ENCODE measurements at regions not wholly inside any gene's neighbourhood (a gene's known extent, or its start where the extent isn't known, plus 50 kb on each side); places are given as distances from the start of the nearest gene placed in this dataset.
"Not testable (repeated sequence)": the region's sequence is repeated elsewhere in the genome, so short reads cannot be mapped to it uniquely, and the experiment has no call there.

- DNase-seq (ENCODE audit: low spot score) = no peak
- no peaks in the 10 kb centered on the region for H3K36me3 Mint-ChIP-seq (ENCODE audit: low read depth)
Observed at GRCh38 chr12:20154052-20154451, 214.3 kb upstream of the PDE3A start.

GRCh38 chr12:20155374-20155773, 213.0 kb upstream of the PDE3A start:
- H3K4me3 Mint-ChIP-seq (ENCODE audit: unreplicated experiment) = no peak overlapping the region
- no peaks in the 10 kb centered on the region for H3K36me3 Mint-ChIP-seq (ENCODE audit: low read depth)
- no peaks in the 10 kb centered on the region for H3K4me1 Mint-ChIP-seq (ENCODE audit: low read depth)
- no peak overlapping the region for H3K27ac Mint-ChIP-seq (ENCODE audit: unreplicated experiment)
- H3K27me3 Mint-ChIP-seq (ENCODE audit: low read depth) = no peaks in the 10 kb centered on the region
- no peak for TF ChIP-seq CTCF (IDR thresholded peaks at IDR 0.05)
- no peak for DNase-seq (ENCODE audit: low spot score)
- peaks cover 3% of the 10 kb centered on the region for H3K9me3 Mint-ChIP-seq (ENCODE audit: low read depth)

More at GRCh38 chr12:20154052-20154451, 214.3 kb upstream of the PDE3A start:
- H3K9me3 Mint-ChIP-seq (ENCODE audit: low read depth) = no peaks in the 10 kb centered on the region
- H3K27me3 Mint-ChIP-seq (ENCODE audit: low read depth) = no peaks in the 10 kb centered on the region
- no peak overlapping the region for H3K4me3 Mint-ChIP-seq (ENCODE audit: unreplicated experiment)
- no peaks in the 10 kb centered on the region for H3K4me1 Mint-ChIP-seq (ENCODE audit: low read depth)
- TF ChIP-seq CTCF (IDR thresholded peaks at IDR 0.05) = no peak
- no peak overlapping the region for H3K27ac Mint-ChIP-seq (ENCODE audit: unreplicated experiment)

GRCh38 chr12:20160899-20161298, 207.4 kb upstream of the PDE3A start:
- not testable (repeated sequence) for DNase-seq (ENCODE audit: low spot score); H3K36me3 Mint-ChIP-seq (ENCODE audit: low read depth); H3K9me3 Mint-ChIP-seq (ENCODE audit: low read depth); H3K27ac Mint-ChIP-seq (ENCODE audit: unreplicated experiment); H3K4me1 Mint-ChIP-seq (ENCODE audit: low read depth); H3K4me3 Mint-ChIP-seq (ENCODE audit: unreplicated experiment); H3K27me3 Mint-ChIP-seq (ENCODE audit: low read depth)

GRCh38 chr12:20174528-20175175, 193.7 kb upstream of the PDE3A start:
- no peak for DNase-seq (ENCODE audit: low spot score)
- Mint-ChIP-seq H3K4me3 (ENCODE audit: unreplicated experiment) (no peak overlapping the region), H3K9me3 (ENCODE audit: low read depth) (peaks cover 10% of the 10 kb centered on the region), H3K27me3 (ENCODE audit: low read depth) (no peaks in the 10 kb centered on the region), H3K36me3 (ENCODE audit: low read depth) (peaks cover 2% of the 10 kb centered on the region), H3K27ac (ENCODE audit: unreplicated experiment) (no peak overlapping the region), H3K4me1 (ENCODE audit: low read depth) (no peaks in the 10 kb centered on the region)
- no peak for TF ChIP-seq CTCF (IDR thresholded peaks at IDR 0.05)

GRCh38 chr12:20175704-20176388, 192.5 kb upstream of the PDE3A start:
- Mint-ChIP-seq H3K4me1 (ENCODE audit: low read depth) (no peaks in the 10 kb centered on the region), H3K27me3 (ENCODE audit: low read depth) (no peaks in the 10 kb centered on the region), H3K4me3 (ENCODE audit: unreplicated experiment) (no peak overlapping the region), H3K36me3 (ENCODE audit: low read depth) (peaks cover 2% of the 10 kb centered on the region), H3K27ac (ENCODE audit: unreplicated experiment) (no peak overlapping the region), H3K9me3 (ENCODE audit: low read depth) (peaks cover 10% of the 10 kb centered on the region)
- TF ChIP-seq CTCF (IDR thresholded peaks at IDR 0.05) = no peak
- DNase-seq (ENCODE audit: low spot score) = no peak

Data from chondrocyte (in vitro differentiated cells).